H1 (cell line): ENCODE measurements at regions not wholly inside any gene's neighbourhood (a gene's known extent, or its start where the extent isn't known, plus 50 kb on each side); places are given as distances from the start of the nearest gene placed in this dataset.

ENCODE experiments used
- CTCF ChIA-PET: fragments of 300-600 bp; sonication (Branson Sonifier 250); formaldehyde crosslinking; loops from one replicate; lab custom pipeline; 2021; ENCODE audit not compliant: partially characterized antibody; lab: Charles Lee
- POLR2A ChIA-PET: fragments of 300-600 bp; sonication (Branson Sonifier 250); formaldehyde crosslinking; loops from one replicate; lab custom pipeline; 2021; ENCODE audit warnings: inconsistent platforms; ENCODE audit not compliant: partially characterized antibody; lab: Charles Lee
- DNase-seq, 2 experiments: peaks; one replicate each; pipeline versions ENCODE4 v3.0.0 to v3.0.0-alpha.2; 2010 to 2022; ENCODE audit warnings: low spot score in 2 of 2, low read depth in 1 of 2, mixed read lengths in 1 of 2
- FAIRE-seq: peaks from 2 replicates; lab custom pipeline; 2011; peaks lifted over from hg19 to GRCh38; lab: Jason Lieb, UNC
- H2AFZ ChIP-seq: 2 replicates; pipeline ENCODE4 v1.8.1; 2012; ENCODE audit warnings: low read length, inconsistent platforms
- H2AK5ac ChIP-seq: 2 replicates; pipeline ENCODE4 v1.6.1; 2013; ENCODE audit warnings: low read depth, low read length
- H2BK120ac ChIP-seq: replicated peaks from 2 replicates; pipeline ENCODE3; 2013; ENCODE audit warnings: low read depth, low read length, inconsistent platforms
- H2BK12ac ChIP-seq: 2 replicates; pipeline ENCODE4 v1.6.1; 2013; ENCODE audit warnings: low read depth, low read length
- H2BK15ac ChIP-seq: 2 replicates; pipeline ENCODE4 v1.6.1; 2013; ENCODE audit warnings: low read length
- H2BK20ac ChIP-seq: 2 replicates; pipeline ENCODE4 v1.6.1; 2013; ENCODE audit warnings: low read length
- H2BK5ac ChIP-seq: 2 replicates; pipeline ENCODE4 v1.6.1; 2013; ENCODE audit warnings: low read depth, low read length
- H3K14ac ChIP-seq: 2 replicates; pipeline ENCODE4 v1.6.1; 2013; ENCODE audit warnings: inconsistent platforms; ENCODE audit not compliant: insufficient read length
- H3K18ac ChIP-seq: 2 replicates; pipeline ENCODE4 v1.6.1; 2013; ENCODE audit warnings: low read length; ENCODE audit errors: extremely low read depth
- H3K23ac ChIP-seq: 2 replicates; pipeline ENCODE4 v1.6.1; 2013; ENCODE audit warnings: inconsistent platforms; ENCODE audit not compliant: insufficient read length
- H3K23me2 ChIP-seq: 2 replicates; pipeline ENCODE4 v1.6.1; 2013; ENCODE audit warnings: low read depth, low read length
- H3K27ac ChIP-seq: 2 replicates; pipeline ENCODE4 v1.6.1; 2011; ENCODE audit warnings: low read depth, low read length, inconsistent platforms
- H3K27me3 ChIP-seq, 4 experiments: replicated peaks in 1 of 4; 1 replicate in 1 of 4; 2 replicates in 3 of 4; pipeline versions ENCODE4 v1.6.1 to v1.8.1; 2011 to 2013; ENCODE audit warnings: low read length in 3 of 4, mild to moderate bottlenecking in 3 of 4, inconsistent platforms in 2 of 4, mixed read lengths in 2 of 4, moderate library complexity in 1 of 4; ENCODE audit not compliant: control insufficient read depth in 3 of 4, insufficient read depth in 3 of 4; ENCODE audit errors: extremely low read depth in 1 of 4
- H3K36me3 ChIP-seq, 4 experiments: 2 replicates each; pipeline versions ENCODE4 v1.6.1 to v1.8.1; 2011 to 2013; ENCODE audit warnings: mild to moderate bottlenecking in 4 of 4, low read length in 3 of 4, moderate library complexity in 2 of 4, control low read depth in 1 of 4, inconsistent platforms in 1 of 4; ENCODE audit not compliant: insufficient read depth in 4 of 4, control insufficient read depth in 2 of 4
- H3K4ac ChIP-seq: replicated peaks from 2 replicates; pipeline ENCODE3; 2013; ENCODE audit warnings: low read length, low read depth, mixed read lengths, inconsistent platforms; ENCODE audit not compliant: insufficient read length
- H3K4me1 ChIP-seq, 4 experiments: replicated peaks in 1 of 4; 1 replicate in 1 of 4; 2 replicates in 3 of 4; pipeline versions ENCODE4 v1.6.1 to v1.8.1; 2011 to 2013; ENCODE audit warnings: low read length in 3 of 4, inconsistent platforms in 2 of 4, mixed read lengths in 1 of 4; ENCODE audit not compliant: insufficient read depth in 4 of 4, control insufficient read depth in 3 of 4
- H3K4me2 ChIP-seq, 2 experiments: 2 replicates each; pipeline versions ENCODE4 v1.6.1 to v1.8.1; 2011 to 2013; ENCODE audit warnings: low read depth in 2 of 2, low read length in 2 of 2, control low read depth in 1 of 2, inconsistent platforms in 1 of 2, mild to moderate bottlenecking in 1 of 2; ENCODE audit not compliant: insufficient read depth in 1 of 2
- H3K4me3 ChIP-seq, 4 experiments: fragments of 200-600, 300-600 bp in 1 of 4; sonication (generic), shearing (Covaris generic), sonication (Bioruptor Twin) in 1 of 4; 2 replicates each; pipeline versions ENCODE4 v1.5.1 to v1.8.1; 2011 to 2016; ENCODE audit warnings: low read length in 4 of 4, low read depth in 3 of 4, control low read depth in 2 of 4, inconsistent platforms in 2 of 4, mild to moderate bottlenecking in 2 of 4, mixed read lengths in 1 of 4, moderate library complexity in 1 of 4; ENCODE audit not compliant: insufficient read depth in 2 of 4; ENCODE audit errors: extremely low read depth in 1 of 4
- H3K56ac ChIP-seq: replicated peaks from 2 replicates; pipeline ENCODE3; 2013; ENCODE audit warnings: low read depth, mild to moderate bottlenecking, mixed read lengths, low read length, inconsistent platforms; ENCODE audit not compliant: insufficient read length
- H3K79me1 ChIP-seq: 2 replicates; pipeline ENCODE4 v1.6.1; 2013; ENCODE audit warnings: low read depth, low read length, control low read depth
- H3K79me2 ChIP-seq, 2 experiments: 2 replicates each; pipeline versions ENCODE4 v1.6.1 to v1.8.1; 2012 to 2013; ENCODE audit warnings: low read length in 2 of 2, mild to moderate bottlenecking in 2 of 2, inconsistent platforms in 1 of 2; ENCODE audit not compliant: insufficient read depth in 2 of 2, control insufficient read depth in 1 of 2
- H3K9ac ChIP-seq, 4 experiments: replicated peaks in 1 of 4; 1 replicate in 1 of 4; 2 replicates in 3 of 4; pipeline versions ENCODE4 v1.6.1 to v1.8.1; 2011 to 2013; ENCODE audit warnings: low read depth in 3 of 4, low read length in 3 of 4, control low read depth in 2 of 4, mild to moderate bottlenecking in 2 of 4, moderate library complexity in 2 of 4, inconsistent platforms in 1 of 4; ENCODE audit errors: extremely low read depth in 1 of 4
- H3K9me3 ChIP-seq, 2 experiments: 2 replicates each; pipeline versions ENCODE4 v1.6.1 to v1.8.1; 2012 to 2013; ENCODE audit warnings: mild to moderate bottlenecking in 2 of 2, moderate library complexity in 2 of 2, control low read depth in 1 of 2, inconsistent platforms in 1 of 2, low read depth in 1 of 2, low read length in 1 of 2, mixed read lengths in 1 of 2; ENCODE audit not compliant: insufficient read depth in 2 of 2
- H4K20me1 ChIP-seq, 2 experiments: replicated peaks in 1 of 2; 2 replicates each; pipeline versions ENCODE3 to v1.8.1; 2011 to 2013; ENCODE audit warnings: inconsistent platforms in 2 of 2, low read length in 2 of 2, mild to moderate bottlenecking in 1 of 2; ENCODE audit not compliant: insufficient read depth in 2 of 2, control insufficient read depth in 1 of 2
- H4K5ac ChIP-seq: 2 replicates; pipeline ENCODE4 v1.6.1; 2013; ENCODE audit warnings: low read length, low read depth, mixed read lengths, inconsistent platforms; ENCODE audit not compliant: insufficient read length
- H4K8ac ChIP-seq: 2 replicates; pipeline ENCODE4 v1.8.0; 2013; ENCODE audit warnings: mild to moderate bottlenecking, moderate library complexity, low read length, inconsistent platforms; ENCODE audit not compliant: insufficient read depth; ENCODE audit errors: extremely low read depth
- H4K91ac ChIP-seq: replicated peaks from 2 replicates; pipeline ENCODE3; 2013; ENCODE audit warnings: low read length, mixed read lengths, inconsistent platforms; ENCODE audit not compliant: insufficient read length
- BACH1 ChIP-seq: IDR thresholded peaks from 2 replicates; pipeline ENCODE4 v1.6.1; 2012; ENCODE audit warnings: low read length, improper control_type of control experiment
- CBX8 ChIP-seq: fragments of 300-800, 300-1000 bp; sonication (generic); IDR thresholded peaks from 2 replicates; pipeline ENCODE4 v1.7.1; 2016; ENCODE audit warnings: low read depth, low read length, borderline replicate concordance
- CREB1 ChIP-seq: IDR thresholded peaks from 2 replicates; pipeline ENCODE4 v1.6.1; 2012; ENCODE audit warnings: inconsistent platforms
- GABPA ChIP-seq: IDR thresholded peaks from 2 replicates; pipeline ENCODE4 v1.6.1; 2011; ENCODE audit warnings: mild to moderate bottlenecking, low read length, moderate library complexity, borderline replicate concordance; ENCODE audit not compliant: insufficient read depth
- SP4 ChIP-seq: IDR thresholded peaks from 2 replicates; pipeline ENCODE4 v1.6.1; 2012; ENCODE audit warnings: low read length, inconsistent platforms
- SRF ChIP-seq: IDR thresholded peaks from 2 replicates; pipeline ENCODE4 v1.6.1; 2011; ENCODE audit warnings: mild to moderate bottlenecking, low read depth, low read length, moderate library complexity
- WGBS, 2 experiments: shearing (Covaris generic) in 1 of 2; methylation state at CpG; one replicate each; pipeline versions ENCODE4 v1.1.6 to v1.1.7; 2013 to 2015; ENCODE audit warnings: low lambda C conversion rate in 2 of 2, mixed read lengths in 2 of 2, inconsistent platforms in 1 of 2, low coverage in 1 of 2, missing lambda C conversion rate in 1 of 2; ENCODE audit not compliant: insufficient replicate concordance in 2 of 2, insufficient coverage in 1 of 2, insufficient read length in 1 of 2; ENCODE audit errors: extremely low coverage in 1 of 2, missing lambda C conversion rate in 1 of 2; 5-methylcytosine and 5-hydroxymethylcytosine counted together

DNA sequence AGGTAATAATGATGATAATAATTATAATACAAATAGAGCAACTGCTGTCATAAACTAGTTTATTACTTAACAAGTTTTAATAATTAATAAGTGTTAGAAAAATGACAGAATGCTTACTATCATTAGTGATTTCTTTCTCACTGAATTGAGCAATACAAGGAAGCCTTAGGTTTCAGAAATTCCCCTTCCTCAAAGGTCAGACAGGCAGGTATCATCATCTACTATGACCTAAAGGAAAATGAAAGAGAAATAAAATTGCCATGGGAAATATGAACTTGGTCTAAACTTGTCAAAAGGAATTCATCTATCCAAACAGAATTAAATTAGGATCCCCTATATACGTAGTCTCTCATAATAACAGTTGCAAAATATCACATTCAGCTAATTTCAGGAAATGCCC, 56.3 kb upstream of the SLC7A11 start:
- Histone ChIP-seq H2BK20ac (no peak overlapping the region), H4K20me1 (no peaks in the 10 kb centered on the region), H2BK120ac (no peak overlapping the region), H2BK5ac (no peak overlapping the region), H3K27ac (no peak overlapping the region), H4K5ac (no peak overlapping the region), H3K9ac (no peak overlapping the region), H3K14ac (no peak overlapping the region), H3K4me2 (no peak overlapping the region), H3K79me2 (no peaks in the 10 kb centered on the region), H3K27me3 (no peaks in the 10 kb centered on the region), H3K4me1 (no peaks in the 10 kb centered on the region), H2AFZ (no peak overlapping the region), H2AK5ac (no peak overlapping the region), H4K91ac (no peak overlapping the region), H3K4me3 (no peak overlapping the region), H3K4ac (no peak overlapping the region), H4K8ac (no peak overlapping the region), H3K36me3 (no peaks in the 10 kb centered on the region), H3K79me1 (no peaks in the 10 kb centered on the region), H3K23me2 (no peaks in the 10 kb centered on the region), H2BK15ac (no peak overlapping the region), H2BK12ac (no peak overlapping the region), H3K23ac (no peak overlapping the region), H3K18ac (no peak overlapping the region), H3K9me3 (no peaks in the 10 kb centered on the region), H3K56ac (no peak overlapping the region)
- POLR2A ChIA-PET: no interaction called here
- WGBS, 2 experiments: 91% methylated on average over 1 of the region's 1 CpG; no CpG with 5 or more reads in 1 of the 2 experiments
- FAIRE-seq (no peak), DNase-seq (no peak)
- CTCF ChIA-PET: no interaction called here
- TF ChIP-seq SP4: no peak
- no peak for TF ChIP-seq BACH1
- TF ChIP-seq GABPA: no peak
- no peak for TF ChIP-seq CREB1
- TF ChIP-seq CBX8: no peak
- TF ChIP-seq SRF: no peak
